Right hindlimb (tissue), 1 donor: ENCODE measurements at regions not wholly inside any gene's neighbourhood (a gene's known extent, or its start where the extent isn't known, plus 50 kb on each side); places are given as distances from the start of the nearest gene placed in this dataset.
"Not testable (repeated sequence)": the region's sequence is repeated elsewhere in the genome, so short reads cannot be mapped to it uniquely, and the experiment has no call there.

Experiments
- DNase-seq: peaks from one replicate; pipeline ENCODE4 v3.0.0-alpha.2; 2018

GRCh38 chr2:122244598-122245229 lies 489.3 kb downstream of the TSN start:
- no peak for DNase-seq

DNA sequence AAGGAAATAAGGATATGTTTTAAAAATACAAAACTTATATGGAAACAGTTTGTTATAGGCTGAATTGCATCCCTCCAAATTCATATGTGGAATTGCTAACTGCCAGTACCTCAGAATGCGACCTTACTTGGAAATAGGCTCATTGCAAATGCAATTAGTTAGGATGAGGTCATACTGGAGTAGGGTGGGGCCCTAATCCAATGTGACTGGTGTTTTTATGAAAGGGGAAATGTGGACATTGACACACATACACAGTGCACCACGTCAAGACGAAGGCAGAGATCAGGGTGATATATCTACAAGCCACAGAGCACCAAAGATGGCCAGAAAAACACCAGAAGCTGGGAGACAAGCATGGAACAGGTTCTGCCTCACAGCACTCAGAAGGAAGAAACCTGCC lies 494.2 kb downstream of the TSN start:
- DNase-seq = no peak

GRCh38 chr2:122251158-122251557 lies 495.7 kb downstream of the TSN start:
- no peak for DNase-seq

DNA sequence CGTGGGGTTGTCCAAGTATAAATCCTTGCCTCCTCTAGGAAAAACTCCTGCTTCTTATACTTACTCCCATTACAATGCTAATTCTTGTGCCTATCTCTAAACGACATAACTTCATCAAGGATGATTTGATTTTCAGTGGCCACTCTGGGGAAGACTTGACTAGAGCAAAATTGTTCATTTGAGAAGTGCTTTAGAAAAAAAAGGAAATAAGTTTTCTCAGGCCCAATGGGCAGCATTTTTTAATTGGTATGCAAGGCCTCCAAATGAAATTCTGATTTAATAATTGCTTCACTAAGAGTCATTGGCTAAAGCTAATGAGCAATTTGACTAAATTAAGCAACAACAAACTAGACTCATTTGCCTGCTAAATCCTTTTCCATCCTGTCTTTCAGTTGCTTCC lies 496.1 kb downstream of the TSN start:
- DNase-seq = no peak

DNA sequence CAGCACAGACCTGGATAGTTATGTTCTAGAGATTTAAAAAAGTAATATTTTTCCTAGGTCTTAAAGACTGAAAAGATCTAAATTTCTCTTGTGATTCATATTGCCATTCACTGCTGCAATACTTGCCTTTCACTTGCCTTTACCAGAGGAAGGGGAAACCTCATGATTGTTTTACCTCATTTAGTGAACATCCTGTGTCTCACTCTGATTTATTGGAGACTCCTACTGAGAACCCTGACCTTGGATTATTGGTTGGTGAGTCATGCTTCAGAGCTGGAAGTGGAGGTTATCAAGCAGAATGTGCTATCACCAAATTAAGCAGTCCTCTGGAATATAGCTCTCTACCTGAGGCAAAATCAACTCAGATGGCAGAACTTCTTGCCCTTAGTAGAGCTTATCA lies 500.5 kb downstream of the TSN start:
- DNase-seq = no peak

- DNase-seq = no peak
Observed at GRCh38 chr2:122261911-122262310, 506.5 kb downstream of the TSN start.

GRCh38 chr2:122263746-122264145 lies 508.3 kb downstream of the TSN start:
- DNase-seq = no peak

DNA sequence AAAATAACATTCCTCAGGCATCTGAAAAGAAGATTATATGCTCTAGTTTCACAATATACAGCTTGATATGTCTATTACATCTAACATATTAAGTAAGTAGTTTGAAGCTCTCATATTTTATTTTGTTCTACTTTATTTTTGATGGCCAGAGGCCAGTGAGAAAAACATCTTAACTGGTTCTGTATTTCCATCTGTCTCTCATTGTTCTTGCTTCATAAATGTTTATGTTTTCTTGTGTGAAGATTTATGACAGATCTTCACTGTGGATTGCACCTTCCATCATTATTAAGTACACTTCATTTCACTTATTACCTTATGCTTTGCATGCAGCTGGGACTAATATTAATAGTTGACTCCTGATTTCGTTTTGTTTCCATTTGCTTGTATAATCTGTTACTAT lies 511.2 kb downstream of the TSN start:
- DNase-seq = no peak

DNA sequence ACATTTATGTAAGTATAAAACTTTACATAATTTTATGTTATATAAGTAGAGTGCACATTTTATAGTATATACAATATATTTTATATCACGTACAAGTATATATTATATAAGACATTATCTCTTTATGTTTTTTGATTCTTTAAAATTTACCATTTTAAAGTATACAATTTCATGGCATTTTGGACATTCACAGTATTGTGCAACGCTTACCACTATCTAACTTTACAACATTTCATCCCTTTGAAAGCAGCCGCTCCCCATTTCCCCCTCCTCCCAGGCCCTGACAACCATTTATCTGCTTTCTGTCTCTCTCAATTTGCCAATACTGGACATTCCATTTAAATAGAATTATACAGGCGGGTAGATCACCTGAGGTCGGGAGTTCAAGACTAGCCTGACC lies 512.5 kb downstream of the TSN start:
- no peak for DNase-seq

- DNase-seq = no peak
Observed at GRCh38 chr2:122273785-122274419, 518.5 kb downstream of the TSN start.

GRCh38 chr2:122277956-122278355 lies 522.5 kb downstream of the TSN start:
- DNase-seq = no peak

GRCh38 chr2:122300758-122301157 lies 545.3 kb downstream of the TSN start:
- no peak for DNase-seq

GRCh38 chr2:122307763-122308162 lies 552.3 kb downstream of the TSN start:
- no peak for DNase-seq

- DNase-seq = peak; percentile 31
Observed at GRCh38 chr2:122315306-122315705, 559.9 kb downstream of the TSN start.

DNA sequence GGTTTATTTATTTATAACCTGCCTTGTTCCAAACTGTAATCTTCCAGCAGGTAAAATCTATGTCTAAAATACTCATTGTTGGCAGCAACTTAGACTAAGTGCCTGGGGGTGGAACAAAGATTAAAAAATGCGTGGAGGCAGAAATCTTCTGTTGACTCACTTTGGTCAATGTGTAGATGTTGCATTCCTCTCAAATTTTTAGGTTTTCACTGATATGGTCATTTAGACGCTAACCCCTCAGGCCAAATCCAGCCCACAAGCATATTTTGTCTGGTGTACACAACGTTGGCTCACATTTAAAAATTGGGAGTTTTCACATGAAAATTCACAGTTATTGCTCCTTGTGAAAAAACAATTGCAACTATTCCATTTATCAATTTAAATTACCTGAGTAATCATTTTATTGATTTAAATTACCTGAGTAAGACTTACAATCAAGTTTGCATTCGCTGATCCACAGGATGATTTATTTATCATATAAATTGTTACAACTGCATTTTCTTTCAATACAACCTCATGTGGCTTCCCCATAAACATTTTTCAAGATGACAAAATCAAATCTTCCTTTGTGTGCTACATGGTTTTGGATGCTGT lies 564.2 kb downstream of the TSN start:
- DNase-seq = no peak

DNA sequence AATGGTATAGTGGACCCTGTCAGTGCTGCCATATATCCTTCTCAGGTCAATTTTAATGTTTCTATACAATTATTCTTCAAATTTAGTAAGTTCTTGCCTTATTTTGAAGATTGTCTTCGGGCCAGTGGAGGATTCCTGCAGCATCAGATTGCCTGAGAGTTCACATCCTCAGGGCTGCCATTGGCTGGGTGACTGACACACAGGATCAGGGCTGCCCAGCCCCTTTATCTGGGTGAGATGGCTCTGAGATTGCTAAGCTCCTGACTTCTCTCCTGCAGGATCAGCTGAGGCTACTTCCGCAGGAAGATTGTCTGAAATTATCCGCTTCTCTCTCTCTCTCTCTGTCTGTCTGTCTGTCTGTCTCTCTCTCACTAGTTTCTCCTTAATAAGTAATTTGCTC lies 567.4 kb downstream of the TSN start:
- DNase-seq = no peak

DNA sequence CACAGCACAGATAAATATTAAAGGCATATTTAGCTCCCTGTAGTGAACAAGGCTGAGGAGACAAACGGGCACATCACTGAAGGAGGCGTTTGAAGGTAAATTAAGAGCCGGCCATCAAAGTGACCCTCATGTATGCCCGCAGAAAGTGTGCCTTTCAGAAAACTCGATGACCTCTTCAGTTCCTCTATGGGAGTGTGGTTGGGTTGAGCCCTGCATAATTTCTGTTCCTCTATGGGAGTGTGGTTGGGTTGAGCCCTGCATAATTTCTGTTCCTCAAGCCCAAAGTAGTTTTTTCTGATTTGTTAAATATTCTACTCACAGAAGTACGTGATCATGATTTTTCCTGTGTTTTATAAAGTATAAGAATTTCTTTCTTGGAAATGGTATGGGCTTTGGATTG lies 568.5 kb downstream of the TSN start:
- DNase-seq = no peak

DNA sequence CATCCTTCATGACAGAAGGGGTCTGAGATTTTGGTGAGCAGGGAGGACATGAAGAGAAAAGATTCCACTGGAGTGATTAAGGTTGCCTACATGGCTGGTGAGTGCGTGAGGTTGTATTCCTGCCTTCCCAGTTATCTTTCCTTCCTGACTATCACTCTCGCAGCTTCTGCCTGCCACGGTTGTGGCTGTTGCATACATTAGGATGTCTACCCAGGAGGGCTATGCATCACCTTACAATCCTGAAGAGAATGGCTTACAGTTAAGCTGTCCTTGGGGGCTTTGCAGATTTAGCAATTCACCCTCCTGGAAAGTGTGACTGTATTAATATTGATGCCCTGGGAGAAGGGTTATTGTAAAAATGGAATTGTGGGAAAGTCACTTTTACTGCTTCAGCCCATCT lies 571.0 kb downstream of the TSN start:
- DNase-seq = no peak

- DNase-seq = no peak
Observed at GRCh38 chr2:122328816-122329215, 573.4 kb downstream of the TSN start.

DNA sequence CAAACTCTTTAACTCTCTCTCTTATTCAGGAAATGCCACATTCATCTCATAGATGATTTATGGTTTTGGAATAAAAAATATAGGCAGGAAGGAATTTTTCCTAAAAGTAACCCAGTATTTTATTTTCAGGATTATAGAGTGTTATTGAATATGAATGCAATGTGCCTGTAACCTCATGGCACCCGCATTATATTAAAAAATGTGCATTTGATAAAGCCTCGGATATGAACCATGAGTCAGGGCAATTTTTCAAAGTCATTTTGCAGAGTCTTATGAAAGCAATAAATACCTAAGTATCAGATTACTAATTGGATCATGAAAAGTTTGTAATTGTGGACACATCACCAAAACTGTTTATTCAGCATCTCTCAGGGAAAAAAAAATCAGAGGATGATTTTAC lies 573.8 kb downstream of the TSN start:
- no peak for DNase-seq

- no peak for DNase-seq
Observed at GRCh38 chr2:122333932-122334331, 578.5 kb downstream of the TSN start.

- DNase-seq = no peak
Observed at GRCh38 chr2:122338000-122338399, 582.5 kb downstream of the TSN start.

- DNase-seq = no peak
Observed at GRCh38 chr2:122340246-122340645, 584.8 kb downstream of the TSN start.

GRCh38 chr2:122341007-122341406 lies 585.6 kb downstream of the TSN start:
- DNase-seq = no peak

GRCh38 chr2:122352151-122352550 lies 596.7 kb downstream of the TSN start:
- not testable (repeated sequence) for DNase-seq
